ENCODE measurements at regions not wholly inside any gene's neighbourhood (a gene's known extent, or its start where the extent isn't known, plus 50 kb on each side); places are given as distances from the start of the nearest gene placed in this dataset.

- TF ChIP-seq CTCF (IDR thresholded peaks at IDR 0.05) (no peak), ZFX (IDR thresholded peaks at IDR 0.05; ENCODE audit: borderline replicate concordance) (no peak)
Measured at GRCh38 chr5:113660706-113661250, 147.3 kb downstream of the YTHDC2 start.
